GM10266 (cell line): ENCODE measurements at regions not wholly inside any gene's neighbourhood (a gene's known extent, or its start where the extent isn't known, plus 50 kb on each side); places are given as distances from the start of the nearest gene placed in this dataset.

Experiments used
- DNase-seq: peaks from one replicate; pipeline ENCODE4 v3.0.0; 2012; ENCODE audit errors: extremely low spot score
- TF ChIP-seq, protein P1 (sequence below): IDR thresholded peaks from 2 replicates; pipeline ENCODE4 v1.5.1; 2012; ENCODE audit warnings: mild to moderate bottlenecking, low read depth; ENCODE audit not compliant: control insufficient read depth, insufficient read depth; ENCODE audit errors: missing control alignments

DNA sequence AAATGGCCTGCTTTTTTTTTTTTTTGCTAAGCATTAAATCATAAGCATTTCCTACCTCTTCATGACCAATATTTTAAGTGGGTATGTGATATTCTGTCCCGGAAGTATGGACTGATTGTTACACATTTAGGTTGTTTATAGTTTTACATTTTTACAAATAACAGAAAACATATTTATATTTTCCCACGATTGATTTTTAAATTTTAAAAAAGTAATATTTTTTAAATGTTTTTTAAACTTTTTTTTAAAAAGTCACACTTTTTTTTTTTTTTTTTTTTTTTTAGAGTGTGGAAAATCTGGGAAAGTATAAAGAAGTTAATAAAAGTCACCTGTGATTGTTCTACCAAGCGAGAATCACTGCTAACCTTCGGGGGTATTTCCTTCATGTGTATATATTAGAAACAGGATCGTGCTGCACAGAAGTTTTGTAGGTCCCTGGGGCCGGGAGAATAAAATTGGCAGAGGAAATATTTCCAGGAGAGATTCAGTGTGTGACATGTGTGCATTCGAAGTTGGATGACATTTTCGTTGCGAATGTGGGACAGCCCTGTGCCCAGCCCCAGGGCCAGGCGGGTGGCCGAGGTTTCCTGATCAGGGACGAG, 173.1 kb downstream of the CDC5L start:
- TF ChIP-seq, protein P1, sequence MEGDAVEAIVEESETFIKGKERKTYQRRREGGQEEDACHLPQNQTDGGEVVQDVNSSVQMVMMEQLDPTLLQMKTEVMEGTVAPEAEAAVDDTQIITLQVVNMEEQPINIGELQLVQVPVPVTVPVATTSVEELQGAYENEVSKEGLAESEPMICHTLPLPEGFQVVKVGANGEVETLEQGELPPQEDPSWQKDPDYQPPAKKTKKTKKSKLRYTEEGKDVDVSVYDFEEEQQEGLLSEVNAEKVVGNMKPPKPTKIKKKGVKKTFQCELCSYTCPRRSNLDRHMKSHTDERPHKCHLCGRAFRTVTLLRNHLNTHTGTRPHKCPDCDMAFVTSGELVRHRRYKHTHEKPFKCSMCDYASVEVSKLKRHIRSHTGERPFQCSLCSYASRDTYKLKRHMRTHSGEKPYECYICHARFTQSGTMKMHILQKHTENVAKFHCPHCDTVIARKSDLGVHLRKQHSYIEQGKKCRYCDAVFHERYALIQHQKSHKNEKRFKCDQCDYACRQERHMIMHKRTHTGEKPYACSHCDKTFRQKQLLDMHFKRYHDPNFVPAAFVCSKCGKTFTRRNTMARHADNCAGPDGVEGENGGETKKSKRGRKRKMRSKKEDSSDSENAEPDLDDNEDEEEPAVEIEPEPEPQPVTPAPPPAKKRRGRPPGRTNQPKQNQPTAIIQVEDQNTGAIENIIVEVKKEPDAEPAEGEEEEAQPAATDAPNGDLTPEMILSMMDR: no peak
- no peak for DNase-seq

DNA sequence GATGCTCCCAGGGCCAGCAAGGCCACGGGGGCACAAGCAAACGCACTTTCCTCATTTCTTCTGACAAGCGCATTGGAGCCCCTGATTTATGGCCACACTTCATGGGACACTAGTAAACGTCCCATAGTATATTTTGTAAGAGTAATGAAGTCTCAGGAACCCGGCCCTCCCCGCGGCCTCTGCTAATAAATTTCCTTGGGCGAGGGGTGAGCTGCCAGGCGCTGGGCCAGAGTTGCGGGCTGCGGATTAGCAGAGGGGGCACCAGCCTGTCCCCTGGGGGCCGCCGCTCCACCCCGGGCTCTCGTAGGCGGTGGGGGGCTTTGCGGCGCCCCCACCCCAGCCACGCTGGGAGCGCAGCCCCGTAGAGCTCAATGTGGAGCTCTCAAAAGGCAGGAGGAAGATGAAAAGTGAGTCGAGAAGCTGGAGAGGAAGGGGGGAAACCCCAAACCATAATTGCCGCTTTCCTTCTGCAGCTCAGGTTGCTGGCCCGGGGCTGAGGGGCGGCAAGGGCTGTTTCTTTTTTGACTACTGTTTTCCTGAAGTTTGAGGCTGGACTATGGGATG, 173.6 kb downstream of the CDC5L start:
- TF ChIP-seq, protein P1: no peak
- DNase-seq: no peak

DNA sequence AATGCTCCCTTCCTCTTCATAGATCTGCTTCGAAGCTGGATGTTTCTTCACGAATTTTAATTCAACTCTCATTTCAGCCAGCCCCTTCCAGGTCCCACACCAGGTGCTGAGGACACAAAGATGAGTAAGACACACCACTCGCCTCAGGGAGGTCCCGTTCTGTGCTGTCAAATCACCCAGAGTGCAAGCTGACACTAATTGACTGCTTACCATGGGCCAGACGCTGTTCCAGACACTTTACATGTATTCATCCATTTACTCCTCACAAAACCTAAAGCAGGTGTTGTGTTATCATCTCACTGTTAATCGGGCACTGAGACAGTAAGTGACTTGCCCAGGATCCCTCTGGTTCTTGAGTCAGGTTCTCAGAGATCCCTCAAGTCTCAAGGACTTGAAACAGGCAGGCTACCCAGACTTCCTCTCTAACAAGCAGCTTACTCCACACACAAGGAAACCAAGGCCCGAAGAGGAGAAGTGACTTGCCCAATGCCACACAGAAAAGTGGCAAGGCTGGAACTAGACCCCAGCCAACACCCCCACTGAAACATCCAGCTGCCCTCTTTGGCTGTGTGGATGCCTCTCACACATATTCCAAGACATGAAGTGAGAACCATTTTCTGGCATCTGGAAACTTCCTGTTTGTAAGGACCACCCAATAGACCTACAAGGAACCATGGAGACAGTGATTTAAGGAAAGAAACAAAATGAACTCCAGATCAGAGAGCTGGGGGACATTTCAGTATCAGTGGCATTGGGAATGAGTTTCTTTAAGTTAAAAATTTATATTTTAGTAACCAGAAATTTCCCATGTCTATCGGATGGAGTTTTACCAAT, 174.5 kb downstream of the CDC5L start:
- DNase-seq: no peak
- TF ChIP-seq, protein P1: no peak

DNA sequence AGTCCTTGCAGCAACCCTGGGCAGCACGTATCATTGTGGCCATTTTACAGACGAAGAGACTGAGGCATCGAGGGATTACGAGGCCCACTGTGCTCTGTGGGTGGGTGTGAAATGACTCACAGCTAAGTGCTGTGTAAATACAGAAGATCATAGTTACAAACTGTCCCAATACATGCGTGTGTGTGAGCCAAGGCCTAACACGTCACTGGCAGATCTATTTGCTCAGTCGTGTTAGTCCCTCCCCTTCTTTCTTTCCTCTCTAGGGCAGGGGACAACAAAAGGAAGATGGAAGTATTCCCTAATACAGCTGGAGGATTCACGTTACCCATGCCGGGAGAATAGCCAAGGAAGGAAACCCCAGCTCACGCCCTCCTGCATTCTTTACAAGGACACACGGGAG, 175.9 kb downstream of the CDC5L start:
- TF ChIP-seq, protein P1: no peak
- DNase-seq: no peak

DNA sequence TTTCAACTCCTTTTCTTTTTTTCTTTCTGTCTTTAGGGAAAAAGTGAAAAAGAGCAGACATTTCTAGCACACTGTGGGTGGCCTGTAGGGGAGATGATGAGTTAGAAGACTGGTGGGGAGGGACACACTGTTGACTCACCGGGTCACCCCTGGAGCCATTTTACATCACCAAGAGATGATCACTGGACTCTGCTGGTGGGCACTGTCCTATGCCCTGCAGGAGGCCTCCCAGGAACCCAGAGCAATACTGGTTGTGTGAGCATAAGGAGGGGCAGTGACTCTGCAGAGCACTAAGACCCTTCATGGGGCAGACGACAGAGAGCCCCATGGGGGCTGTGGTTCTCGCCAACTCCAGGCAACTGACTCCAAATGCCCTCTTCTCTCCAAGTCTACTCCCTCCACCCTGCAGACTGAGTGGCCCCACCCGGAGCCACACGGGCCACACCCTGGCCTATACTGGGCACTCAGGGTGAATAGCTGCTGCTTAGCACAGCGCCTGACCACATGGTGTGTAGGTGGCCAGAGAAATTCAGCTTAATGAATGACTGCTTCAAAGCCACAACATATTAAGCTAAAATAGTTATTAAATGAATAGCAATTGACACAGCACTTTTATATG, 177.5 kb downstream of the CDC5L start:
- DNase-seq: no peak
- TF ChIP-seq, protein P1: no peak

DNA sequence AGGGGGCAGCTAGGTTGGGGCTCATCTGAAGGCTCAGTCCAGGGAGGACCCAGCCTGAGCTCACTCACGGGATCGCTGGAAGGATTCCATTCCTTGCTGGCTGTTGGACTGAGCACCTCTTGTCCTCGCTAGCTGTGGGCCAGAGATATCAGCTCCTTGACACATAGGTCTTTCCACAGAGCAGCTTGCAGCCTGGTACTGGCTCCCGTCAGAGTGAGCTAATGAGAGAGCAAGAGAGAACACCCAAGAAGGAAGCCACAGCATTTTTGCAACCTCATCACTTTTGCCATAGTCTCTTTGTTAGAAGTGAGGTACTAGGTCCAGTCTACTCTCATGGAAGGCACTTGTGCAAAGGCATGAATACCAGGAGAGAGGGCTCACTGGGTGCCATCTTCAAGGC, 179.9 kb downstream of the CDC5L start:
- TF ChIP-seq, protein P1: no peak
- DNase-seq: no peak

DNA sequence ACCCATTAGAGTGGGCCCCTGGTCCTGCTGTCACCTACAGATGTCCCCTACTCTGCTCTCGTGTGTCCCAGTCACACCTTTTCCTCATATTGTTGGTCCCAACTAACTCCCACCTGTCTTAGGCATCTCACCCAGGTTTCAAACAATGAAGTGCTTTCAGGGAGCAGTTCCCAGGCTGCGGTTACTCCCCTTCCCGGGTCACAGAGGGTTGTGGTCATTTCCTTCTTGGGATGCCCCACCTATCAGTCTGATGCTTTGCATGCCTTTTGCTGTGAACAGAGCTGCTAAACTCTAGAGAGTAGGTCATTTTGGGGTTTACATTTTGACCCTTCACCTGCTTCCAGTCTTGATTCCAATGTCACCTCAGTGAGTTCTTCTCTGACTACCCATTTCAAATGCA, 181.6 kb downstream of the CDC5L start:
- no peak for DNase-seq
- TF ChIP-seq, protein P1: no peak
